Fibroblast of upper back skin (primary cell): ENCODE measurements at regions not wholly inside any gene's neighbourhood (a gene's known extent, or its start where the extent isn't known, plus 50 kb on each side); places are given as distances from the start of the nearest gene placed in this dataset.
A peak's percentile ranks its signal among the peaks of the same experiment; 100 is the strongest.
"Not testable (repeated sequence)": the region's sequence is repeated elsewhere in the genome, so short reads cannot be mapped to it uniquely, and the experiment has no call there.

Experiments used
- DNase-seq: peaks from one replicate; pipeline ENCODE4 v3.0.0-alpha.2; 2013

GRCh38 chr18:60895181-60895580 lies 438.0 kb upstream of the CDH20 start:
- DNase-seq: no peak

GRCh38 chr18:60898111-60898510 lies 435.1 kb upstream of the CDH20 start:
- DNase-seq: no peak

GRCh38 chr18:60905699-60906098 lies 427.5 kb upstream of the CDH20 start:
- no peak for DNase-seq

GRCh38 chr18:60910534-60910933 lies 422.7 kb upstream of the CDH20 start:
- DNase-seq: peak; percentile 24

- no peak for DNase-seq
Observed at GRCh38 chr18:60911504-60911903, 421.7 kb upstream of the CDH20 start.

- DNase-seq: no peak
Observed at GRCh38 chr18:60915160-60915559, 418.1 kb upstream of the CDH20 start.

GRCh38 chr18:60918862-60919261 lies 414.4 kb upstream of the CDH20 start:
- not testable (repeated sequence) for DNase-seq

GRCh38 chr18:60925892-60926291 lies 407.3 kb upstream of the CDH20 start:
- DNase-seq: no peak

GRCh38 chr18:60929966-60930365 lies 403.3 kb upstream of the CDH20 start:
- DNase-seq: no peak

GRCh38 chr18:60935041-60935910 lies 398.0 kb upstream of the CDH20 start:
- peak; percentile 42 for DNase-seq

GRCh38 chr18:60936101-60936500 lies 397.1 kb upstream of the CDH20 start:
- no peak for DNase-seq

GRCh38 chr18:60943297-60943696 lies 389.9 kb upstream of the CDH20 start:
- no peak for DNase-seq

- no peak for DNase-seq
Observed at GRCh38 chr18:60950634-60951033, 382.6 kb upstream of the CDH20 start.

GRCh38 chr18:60951091-60951490 lies 382.1 kb upstream of the CDH20 start:
- DNase-seq: no peak

- no peak for DNase-seq
Observed at GRCh38 chr18:60962625-60963024, 370.6 kb upstream of the CDH20 start.

GRCh38 chr18:60965856-60966255 lies 367.4 kb upstream of the CDH20 start:
- no peak for DNase-seq

- DNase-seq: no peak
Observed at GRCh38 chr18:60966876-60967275, 366.4 kb upstream of the CDH20 start.

- no peak for DNase-seq
Observed at GRCh38 chr18:60975420-60975819, 357.8 kb upstream of the CDH20 start.

- no peak for DNase-seq
Observed at GRCh38 chr18:60976976-60977375, 356.3 kb upstream of the CDH20 start.

GRCh38 chr18:60978338-60978737 lies 354.9 kb upstream of the CDH20 start:
- DNase-seq: peak; percentile 91

- no peak for DNase-seq
Observed at GRCh38 chr18:60980422-60981005, 352.7 kb upstream of the CDH20 start.

- DNase-seq: no peak
Observed at GRCh38 chr18:60981682-60982328, 351.4 kb upstream of the CDH20 start.

GRCh38 chr18:60982329-60982695 lies 350.9 kb upstream of the CDH20 start:
- no peak for DNase-seq

GRCh38 chr18:60982928-60983327 lies 350.3 kb upstream of the CDH20 start:
- no peak for DNase-seq
